ENCODE measurements at regions not wholly inside any gene's neighbourhood (a gene's known extent, or its start where the extent isn't known, plus 50 kb on each side); places are given as distances from the start of the nearest gene placed in this dataset.

DNA sequence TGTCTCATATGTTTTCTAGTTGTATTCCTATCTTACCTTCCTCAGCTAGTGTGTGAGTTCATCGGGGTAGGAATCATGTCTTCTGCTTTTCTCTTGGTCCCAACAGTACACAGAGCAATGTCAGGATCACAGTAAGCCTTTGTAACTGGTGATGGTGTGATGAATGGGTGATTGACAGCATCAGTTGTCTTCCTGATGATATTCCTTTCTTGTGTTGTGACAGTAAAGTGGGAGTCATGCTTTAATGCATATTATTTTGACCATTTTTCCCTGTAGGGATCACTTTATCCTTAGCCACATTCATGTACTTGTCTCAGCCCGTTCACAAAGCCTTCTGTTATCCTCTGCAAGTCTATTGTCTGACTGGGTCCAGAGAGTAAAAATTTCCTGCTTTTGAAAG is 501.7 kb downstream of the UTRN start:
- TF ChIP-seq, protein P1, sequence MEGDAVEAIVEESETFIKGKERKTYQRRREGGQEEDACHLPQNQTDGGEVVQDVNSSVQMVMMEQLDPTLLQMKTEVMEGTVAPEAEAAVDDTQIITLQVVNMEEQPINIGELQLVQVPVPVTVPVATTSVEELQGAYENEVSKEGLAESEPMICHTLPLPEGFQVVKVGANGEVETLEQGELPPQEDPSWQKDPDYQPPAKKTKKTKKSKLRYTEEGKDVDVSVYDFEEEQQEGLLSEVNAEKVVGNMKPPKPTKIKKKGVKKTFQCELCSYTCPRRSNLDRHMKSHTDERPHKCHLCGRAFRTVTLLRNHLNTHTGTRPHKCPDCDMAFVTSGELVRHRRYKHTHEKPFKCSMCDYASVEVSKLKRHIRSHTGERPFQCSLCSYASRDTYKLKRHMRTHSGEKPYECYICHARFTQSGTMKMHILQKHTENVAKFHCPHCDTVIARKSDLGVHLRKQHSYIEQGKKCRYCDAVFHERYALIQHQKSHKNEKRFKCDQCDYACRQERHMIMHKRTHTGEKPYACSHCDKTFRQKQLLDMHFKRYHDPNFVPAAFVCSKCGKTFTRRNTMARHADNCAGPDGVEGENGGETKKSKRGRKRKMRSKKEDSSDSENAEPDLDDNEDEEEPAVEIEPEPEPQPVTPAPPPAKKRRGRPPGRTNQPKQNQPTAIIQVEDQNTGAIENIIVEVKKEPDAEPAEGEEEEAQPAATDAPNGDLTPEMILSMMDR (IDR thresholded peaks at IDR 0.05) = no peak
- TF ChIP-seq POLR2AphosphoS5 (IDR thresholded peaks at IDR 0.05; ENCODE audit: insufficient read depth in 1 of 2, low read depth in 1 of 2) = no peak
- no peak for TF ChIP-seq POLR2A (IDR thresholded peaks at IDR 0.05)

Measured in vagina (tissue), 2 donors.